SK-N-SH treated with all-trans-retinoic acid at 6 μM for 48 hours (cell line): ENCODE measurements at regions not wholly inside any gene's neighbourhood (a gene's known extent, or its start where the extent isn't known, plus 50 kb on each side); places are given as distances from the start of the nearest gene placed in this dataset.

Experiments
- ARNTL ChIP-seq: fragments of 450-650 bp; formaldehyde crosslinking; IDR thresholded peaks from 2 replicates; pipeline ENCODE4 v1.5.0; 2020; ENCODE audit warnings: low read depth, mild to moderate bottlenecking, moderate library complexity, borderline replicate concordance
- OSR1 ChIP-seq: fragments of 250-450 bp; sonication (Bioruptor Pico); IDR thresholded peaks from 2 replicates; pipeline ENCODE4 v1.8.0; 2022; ENCODE audit warnings: moderate library complexity, mild to moderate bottlenecking, inconsistent platforms
- POU6F1 ChIP-seq: fragments of 250-450 bp; sonication (Bioruptor Pico); IDR thresholded peaks from 2 replicates; pipeline ENCODE4 v1.8.0; 2021; ENCODE audit warnings: low read depth, mild to moderate bottlenecking, moderate library complexity, borderline replicate concordance
- TF ChIP-seq, protein P1 (sequence below): fragments of 250-450 bp; sonication (Bioruptor Pico); IDR thresholded peaks from 2 replicates; pipeline ENCODE4 v1.8.0; 2020; ENCODE audit warnings: mild to moderate bottlenecking, moderate library complexity, borderline replicate concordance

DNA sequence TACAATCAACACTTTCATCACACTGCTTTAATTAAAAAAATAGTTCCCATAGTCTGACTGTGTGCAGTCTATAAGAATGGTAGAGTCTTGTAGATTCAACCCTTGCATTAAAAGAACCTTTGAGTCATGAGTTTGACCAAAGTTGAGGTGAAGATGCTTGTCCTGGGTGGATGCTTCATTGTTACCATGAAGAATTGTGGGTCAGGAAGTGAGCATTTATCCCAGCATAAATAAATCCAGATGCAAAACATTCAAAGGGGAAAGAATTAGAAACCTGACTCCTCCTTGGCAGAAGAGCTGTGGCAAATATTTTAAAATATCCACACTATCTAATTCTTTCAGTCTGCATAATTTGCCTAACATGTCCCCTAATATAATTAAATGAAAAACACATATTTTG lies 72.9 kb upstream of the SPAG17 start:
- TF ChIP-seq, protein P1, sequence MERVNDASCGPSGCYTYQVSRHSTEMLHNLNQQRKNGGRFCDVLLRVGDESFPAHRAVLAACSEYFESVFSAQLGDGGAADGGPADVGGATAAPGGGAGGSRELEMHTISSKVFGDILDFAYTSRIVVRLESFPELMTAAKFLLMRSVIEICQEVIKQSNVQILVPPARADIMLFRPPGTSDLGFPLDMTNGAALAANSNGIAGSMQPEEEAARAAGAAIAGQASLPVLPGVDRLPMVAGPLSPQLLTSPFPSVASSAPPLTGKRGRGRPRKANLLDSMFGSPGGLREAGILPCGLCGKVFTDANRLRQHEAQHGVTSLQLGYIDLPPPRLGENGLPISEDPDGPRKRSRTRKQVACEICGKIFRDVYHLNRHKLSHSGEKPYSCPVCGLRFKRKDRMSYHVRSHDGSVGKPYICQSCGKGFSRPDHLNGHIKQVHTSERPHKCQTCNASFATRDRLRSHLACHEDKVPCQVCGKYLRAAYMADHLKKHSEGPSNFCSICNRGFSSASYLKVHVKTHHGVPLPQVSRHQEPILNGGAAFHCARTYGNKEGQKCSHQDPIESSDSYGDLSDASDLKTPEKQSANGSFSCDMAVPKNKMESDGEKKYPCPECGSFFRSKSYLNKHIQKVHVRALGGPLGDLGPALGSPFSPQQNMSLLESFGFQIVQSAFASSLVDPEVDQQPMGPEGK (CRISPR knock-in tag), result no peak
- TF ChIP-seq POU6F1 (CRISPR knock-in tag) (no peak), ARNTL (no peak), OSR1 (no peak)
